ENCODE measurements at regions not wholly inside any gene's neighbourhood (a gene's known extent, or its start where the extent isn't known, plus 50 kb on each side); places are given as distances from the start of the nearest gene placed in this dataset.
A peak's percentile ranks its signal among the peaks of the same experiment; 100 is the strongest.

DNA sequence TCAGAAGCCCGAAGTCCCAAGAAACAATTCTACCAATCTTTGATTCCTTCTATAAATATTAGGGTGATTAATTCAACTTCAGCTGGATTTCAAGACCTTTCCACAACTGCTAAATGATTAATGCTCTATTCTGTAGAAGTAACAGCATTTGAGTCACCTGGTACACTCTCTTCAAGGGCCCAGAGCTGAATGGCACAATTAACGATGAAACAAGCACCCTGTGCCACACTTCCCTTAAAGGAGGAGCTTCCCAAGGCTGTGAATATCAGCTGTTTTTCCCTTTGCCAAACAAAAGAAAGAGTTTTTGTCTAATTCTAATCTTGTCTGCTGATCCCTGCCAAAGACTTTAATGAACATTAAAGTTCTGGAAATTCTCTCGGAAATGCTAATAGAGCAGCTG lies 56.0 kb downstream of the BOD1L2 start:
- DNase-seq: no peak

DNA sequence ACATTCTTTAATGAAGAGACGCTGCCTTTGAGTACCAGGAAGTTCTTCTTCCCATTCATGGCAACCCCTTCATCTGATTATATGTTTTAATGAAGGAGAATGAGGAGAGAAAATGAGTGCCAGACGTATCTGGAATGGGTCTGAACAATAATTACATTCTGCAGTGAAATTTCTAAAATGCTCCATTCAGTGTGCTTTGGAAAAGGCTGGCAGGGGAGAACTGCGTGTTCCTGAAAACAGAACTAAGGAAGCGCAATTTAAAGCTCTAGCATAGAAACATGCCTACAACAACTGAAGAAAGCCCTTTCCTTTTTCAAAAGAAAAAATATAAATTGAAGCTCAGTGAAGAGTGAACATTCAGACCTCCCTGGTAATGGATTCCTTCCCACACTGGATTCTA lies 58.8 kb downstream of the BOD1L2 start:
- DNase-seq: no peak

DNA sequence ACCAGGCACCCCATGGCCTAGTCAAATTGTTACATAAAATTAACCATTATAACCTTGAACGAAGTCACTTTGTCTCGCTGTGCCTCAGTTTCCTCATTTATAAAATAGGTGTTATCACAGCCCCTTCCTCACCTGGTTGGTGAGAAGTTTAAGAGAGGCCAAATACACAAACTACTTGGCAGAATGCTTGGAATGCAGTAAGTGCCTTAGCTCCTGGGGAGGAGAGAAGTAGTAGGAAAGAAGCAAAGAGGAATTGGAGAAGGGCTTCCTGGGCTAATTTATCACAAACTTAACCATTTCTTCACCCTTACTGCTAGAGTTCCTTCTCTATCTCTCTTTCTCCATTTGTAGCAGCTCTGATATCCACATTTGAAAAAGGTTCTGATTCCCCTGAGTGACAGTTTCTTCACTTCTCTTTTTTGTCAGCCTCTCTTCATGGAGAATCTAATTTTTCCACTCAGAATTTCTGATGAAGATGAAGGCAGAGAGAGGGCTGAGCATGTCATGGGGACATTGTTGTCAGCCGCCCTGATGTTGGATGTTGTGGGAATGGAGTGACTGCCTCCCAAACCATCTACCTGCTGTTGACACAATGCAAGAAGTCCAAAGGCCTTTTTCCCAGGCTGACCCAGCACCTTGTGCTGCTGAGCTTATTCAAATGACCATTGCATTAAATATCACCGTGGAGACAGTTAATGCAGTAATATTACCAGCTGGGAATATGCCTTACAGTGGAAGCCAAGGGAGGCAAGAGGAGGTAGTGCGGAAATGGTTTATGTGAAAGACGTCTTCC lies 60.4 kb downstream of the BOD1L2 start:
- DNase-seq: no peak

DNA sequence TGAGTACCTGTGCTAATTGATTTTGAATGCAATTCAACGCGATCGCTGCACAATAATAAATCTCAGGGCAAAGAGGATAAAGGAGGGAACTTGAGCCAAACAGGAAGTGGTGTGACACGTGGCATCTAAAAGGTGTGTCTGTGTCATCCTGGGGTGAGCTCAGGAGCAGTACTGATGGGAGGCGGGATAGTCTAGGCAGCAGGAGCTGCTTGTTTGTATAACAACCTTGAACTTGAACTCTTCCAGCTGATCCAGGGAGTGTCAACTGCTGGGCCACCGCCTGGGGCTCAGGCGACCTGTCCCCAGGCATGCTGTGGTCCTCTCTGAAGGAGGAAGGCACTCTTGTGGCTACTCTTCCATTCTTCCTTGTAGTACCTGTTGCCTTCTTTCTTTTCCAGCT lies 61.2 kb downstream of the BOD1L2 start:
- no peak for DNase-seq

DNA sequence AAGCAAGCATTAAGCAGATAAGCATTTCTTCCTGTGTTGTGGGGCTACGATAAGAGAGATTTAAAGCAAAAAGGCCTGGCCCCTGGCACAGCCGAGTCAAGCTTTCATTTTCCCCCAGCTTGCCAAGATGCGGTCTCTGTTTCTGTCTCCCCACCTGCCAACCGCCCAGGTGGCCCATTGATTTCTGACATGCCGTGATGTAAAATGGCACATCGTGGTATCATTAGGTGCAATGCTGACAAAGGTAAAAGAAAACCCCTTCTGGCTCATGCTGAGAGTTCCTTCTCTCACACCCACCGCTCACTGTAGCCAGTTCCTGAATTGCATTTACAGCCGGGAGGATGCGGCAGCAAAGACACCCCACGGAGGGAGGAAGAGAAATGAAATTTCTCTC lies 62.8 kb downstream of the BOD1L2 start:
- DNase-seq: no peak

DNA sequence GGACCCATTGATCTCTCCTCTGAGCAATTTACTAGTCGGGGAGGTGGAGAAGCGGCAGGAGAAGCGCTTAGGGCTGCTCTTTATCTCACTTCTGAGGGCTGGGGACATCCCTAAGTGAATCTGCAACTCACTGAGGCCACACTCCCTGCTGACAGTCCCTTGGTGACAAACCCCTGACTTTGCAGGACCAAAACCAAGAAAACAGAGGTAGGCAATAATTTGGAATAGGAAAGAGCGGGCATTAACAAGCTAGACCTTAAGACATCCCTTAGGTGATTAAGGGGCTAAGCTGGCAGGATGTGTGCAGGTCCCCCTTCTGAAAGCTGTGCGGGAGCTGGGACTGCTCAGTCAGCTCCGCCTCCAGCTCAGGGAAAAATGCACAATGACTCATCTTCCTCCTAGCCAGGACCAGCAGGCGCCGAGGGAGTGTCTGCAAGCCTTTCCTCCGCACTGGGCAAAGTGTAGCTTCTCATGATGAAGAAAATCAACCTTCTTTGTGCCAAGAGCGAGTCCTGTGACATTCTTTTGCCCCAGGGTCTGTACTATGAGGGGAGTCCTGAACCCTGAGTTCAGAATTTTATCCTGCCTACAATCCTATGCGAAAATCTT lies 63.3 kb downstream of the BOD1L2 start:
- DNase-seq: peak; percentile 10

DNA sequence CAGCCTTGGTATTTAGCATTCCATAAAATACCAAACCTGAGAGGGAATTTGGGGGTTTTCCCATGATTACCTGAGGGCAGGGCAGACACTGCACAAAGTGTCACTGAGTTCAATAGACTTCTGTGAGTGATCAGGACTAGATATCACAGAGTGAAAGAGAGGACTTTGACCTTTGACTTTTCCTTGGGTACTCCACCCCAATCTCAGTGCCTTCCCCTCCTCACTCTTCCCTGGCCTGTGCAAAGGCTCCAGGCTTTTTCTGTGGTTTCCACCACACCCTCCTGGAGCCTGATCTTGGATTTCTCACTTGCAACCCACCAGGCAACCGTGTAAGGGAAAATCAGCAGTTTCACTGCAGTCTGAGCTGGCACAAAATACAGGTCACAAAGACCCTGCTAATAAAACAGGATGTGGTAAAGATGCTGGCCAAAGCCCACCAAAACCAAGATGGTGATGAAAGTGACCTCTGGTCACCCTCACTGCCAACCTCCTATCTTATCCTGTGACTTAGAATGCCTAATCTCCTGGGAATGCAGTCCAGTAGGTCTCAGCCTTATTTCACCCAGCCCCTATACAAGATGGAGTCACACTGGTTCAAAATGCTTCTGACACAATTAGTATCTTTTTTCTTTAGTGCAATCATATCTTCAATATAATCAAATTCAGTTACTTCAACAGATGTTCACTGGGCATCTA lies 64.0 kb downstream of the BOD1L2 start:
- DNase-seq: no peak

DNA sequence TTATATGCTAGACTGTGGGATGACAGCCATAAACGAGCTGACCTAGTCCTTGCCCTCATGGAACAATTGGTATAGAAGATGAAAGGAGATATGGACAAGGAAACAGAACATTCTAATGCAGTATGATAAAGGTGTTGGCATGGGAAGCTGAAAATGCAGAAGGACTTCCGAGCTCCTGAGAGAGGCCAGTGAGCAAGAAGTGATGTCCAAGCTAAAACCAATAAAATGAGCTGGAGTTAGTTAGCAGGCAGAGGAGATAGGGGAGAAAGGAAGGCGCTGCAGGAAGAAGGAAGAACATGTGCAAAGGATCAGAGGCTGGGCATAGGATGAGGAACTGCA lies 64.5 kb downstream of the BOD1L2 start:
- no peak for DNase-seq

DNA sequence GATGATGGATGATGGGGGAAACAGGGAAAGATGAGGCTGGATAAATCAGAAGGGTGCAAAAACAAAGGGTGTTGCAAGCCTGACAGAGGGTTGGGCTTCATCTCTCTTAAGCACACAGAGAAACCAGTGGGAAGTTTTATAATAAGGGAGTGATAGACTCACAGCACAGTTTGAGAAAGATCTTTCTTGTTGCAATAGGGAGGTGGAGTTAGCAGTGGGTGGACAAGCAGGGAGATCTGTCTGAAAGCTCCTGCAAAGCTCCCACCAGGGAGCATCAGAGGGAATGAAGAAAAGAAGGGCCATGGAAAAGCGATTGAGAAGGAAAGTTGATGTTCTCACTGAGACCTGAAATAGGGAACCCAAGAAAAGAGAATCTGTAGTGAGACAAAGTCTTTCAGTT lies 64.9 kb downstream of the BOD1L2 start:
- DNase-seq: no peak

DNA sequence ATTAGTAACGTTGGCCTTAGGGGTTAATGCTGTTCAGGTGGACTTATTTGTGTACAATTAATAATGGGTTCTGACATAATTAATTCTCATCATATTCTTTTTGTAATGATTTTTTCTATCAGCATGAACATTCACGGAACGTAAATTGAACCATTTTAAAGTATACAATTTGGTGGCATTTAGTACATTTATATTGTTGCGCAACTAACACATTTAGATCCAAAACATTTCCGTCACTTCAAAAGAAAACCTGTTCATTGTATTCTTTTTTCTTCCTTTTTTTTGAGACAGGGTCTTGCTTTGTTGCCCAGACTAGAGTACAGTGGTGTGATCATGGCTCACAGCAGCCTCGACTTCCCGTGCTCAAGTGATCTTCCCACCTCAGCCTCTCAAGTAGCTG lies 65.8 kb downstream of the BOD1L2 start:
- DNase-seq: no peak

DNA sequence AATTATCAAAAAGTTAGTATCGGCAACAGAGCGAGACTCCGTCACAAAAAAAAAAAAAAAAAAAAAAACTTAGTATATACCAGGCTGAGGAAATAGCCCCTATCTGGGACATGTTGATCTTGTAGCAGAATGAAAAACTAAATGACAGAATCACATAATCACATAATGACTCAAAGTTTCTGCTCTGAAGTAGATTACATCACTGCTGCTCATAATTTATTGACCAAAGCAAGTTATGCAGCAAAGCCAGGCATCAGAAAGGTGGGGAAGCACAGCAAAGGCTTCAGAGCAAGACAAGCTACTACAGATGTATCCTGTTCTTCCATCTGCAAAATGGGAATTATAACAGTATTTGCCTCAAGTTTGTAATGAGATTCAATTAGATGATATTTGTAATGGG lies 68.1 kb downstream of the BOD1L2 start:
- no peak for DNase-seq

DNA sequence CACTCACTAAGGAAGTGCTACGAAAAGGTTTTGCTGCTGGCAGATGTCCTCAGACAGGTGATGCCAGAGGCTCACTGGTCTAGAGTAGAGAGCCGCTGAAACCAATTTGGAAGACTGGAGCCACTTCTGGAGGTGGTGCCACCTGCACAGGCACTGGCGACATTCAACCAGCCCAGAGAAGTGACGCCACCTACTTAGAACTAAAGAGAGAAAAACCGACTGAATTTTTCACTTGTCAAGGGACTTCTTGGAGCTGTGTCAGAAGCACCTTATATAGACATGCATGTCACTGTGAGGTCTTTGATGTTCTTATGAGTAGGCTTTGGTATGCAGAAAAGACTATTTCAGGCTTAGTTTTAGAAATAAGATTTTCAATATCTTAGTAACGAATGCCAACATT lies 71.4 kb downstream of the BOD1L2 start:
- no peak for DNase-seq

DNA sequence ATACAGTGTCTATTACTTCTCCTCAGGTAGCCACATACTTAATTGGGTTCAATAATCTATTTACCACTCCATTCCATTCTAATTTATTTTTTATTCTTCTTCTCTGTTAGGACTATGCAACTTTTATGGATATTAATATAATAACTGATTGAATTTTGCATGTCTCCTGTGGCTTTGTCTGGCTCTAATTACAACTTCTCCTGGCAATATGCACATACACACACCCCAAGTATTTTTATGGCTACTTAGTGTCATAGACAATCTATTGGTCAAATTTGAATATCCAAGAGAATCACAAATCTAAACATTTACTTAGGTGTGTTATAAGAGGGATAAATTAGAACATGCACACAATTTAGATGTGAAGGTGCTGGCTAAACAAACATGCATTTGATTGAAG lies 73.1 kb downstream of the BOD1L2 start:
- no peak for DNase-seq

DNA sequence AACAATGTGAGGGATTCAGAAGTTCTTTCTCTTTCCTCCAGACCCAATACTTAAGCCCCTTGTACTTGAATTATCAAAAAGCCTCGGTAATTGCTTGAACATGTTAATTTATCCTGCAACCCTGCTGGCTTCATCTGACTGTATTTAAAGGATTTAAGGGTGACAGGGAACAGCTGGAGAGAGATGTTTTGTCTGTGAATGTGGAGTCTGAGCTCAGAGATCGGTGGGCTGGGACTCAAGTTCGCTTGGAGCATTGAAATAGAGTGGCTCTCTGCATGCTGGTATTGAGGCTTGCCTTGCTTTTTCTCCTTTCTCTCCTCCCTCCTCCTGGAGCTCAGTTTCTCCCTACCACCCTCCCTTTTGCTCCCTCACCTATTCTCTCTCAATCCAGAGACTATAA lies 73.6 kb downstream of the BOD1L2 start:
- no peak for DNase-seq

DNA sequence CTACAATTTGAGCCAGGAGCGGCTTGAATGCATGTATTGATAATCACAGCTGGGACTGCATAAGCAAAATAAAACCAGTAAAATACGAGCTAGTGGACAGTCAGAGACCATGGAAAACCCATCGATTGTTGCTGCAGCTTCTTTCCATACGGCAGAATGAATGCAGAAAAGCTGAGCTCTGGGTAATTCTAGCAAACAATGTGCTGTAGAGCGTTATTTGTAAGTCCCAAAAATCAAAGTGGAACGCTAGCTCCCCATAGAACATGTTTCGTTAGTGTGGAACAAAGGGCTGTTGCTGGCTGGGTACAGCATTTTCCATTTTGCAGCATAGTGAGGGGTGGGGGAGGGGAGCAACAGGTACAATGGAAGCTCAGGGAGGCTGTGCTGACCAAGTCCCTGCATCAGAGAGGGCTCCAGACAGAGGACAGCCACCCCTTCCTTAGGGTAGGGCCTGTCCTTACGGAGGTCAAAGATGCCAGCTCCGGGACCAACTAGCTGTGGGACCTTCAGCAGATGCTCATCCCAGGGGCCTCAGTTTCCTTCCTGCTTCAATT lies 74.1 kb downstream of the BOD1L2 start:
- no peak for DNase-seq

DNA sequence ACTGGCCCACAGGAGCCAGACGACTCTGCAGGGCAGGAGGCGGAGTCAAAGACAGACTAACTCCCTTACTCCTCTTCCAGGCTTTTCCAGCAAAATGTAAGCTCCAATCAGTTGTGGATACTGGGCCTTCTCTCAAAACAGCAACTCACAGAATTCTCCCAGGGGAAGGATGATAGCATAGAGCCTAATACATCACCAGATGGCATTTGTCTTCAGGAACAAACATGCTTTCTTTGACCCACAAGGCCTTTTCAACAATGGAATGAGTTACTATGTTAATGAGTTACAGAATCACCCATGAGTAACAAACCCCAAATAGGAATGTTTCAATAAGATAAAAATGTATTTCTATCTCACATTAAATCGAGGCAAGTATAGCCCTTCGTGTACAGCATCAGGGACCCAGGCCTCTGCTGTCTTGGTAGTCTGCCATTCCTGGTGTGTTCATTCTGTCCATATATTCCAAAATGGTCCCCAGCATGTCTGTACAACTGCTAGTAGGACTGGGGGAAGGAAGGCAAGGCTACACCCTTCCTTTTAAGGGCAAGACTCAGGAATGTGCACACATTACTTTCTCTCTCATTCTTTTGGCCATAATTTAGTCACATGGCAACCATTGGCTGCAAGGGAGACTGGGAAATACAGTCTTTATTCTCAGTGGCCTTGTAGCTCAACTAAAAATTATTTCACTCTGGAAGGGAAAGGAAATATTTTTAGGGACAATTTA lies 76.4 kb downstream of the BOD1L2 start:
- DNase-seq: no peak

DNA sequence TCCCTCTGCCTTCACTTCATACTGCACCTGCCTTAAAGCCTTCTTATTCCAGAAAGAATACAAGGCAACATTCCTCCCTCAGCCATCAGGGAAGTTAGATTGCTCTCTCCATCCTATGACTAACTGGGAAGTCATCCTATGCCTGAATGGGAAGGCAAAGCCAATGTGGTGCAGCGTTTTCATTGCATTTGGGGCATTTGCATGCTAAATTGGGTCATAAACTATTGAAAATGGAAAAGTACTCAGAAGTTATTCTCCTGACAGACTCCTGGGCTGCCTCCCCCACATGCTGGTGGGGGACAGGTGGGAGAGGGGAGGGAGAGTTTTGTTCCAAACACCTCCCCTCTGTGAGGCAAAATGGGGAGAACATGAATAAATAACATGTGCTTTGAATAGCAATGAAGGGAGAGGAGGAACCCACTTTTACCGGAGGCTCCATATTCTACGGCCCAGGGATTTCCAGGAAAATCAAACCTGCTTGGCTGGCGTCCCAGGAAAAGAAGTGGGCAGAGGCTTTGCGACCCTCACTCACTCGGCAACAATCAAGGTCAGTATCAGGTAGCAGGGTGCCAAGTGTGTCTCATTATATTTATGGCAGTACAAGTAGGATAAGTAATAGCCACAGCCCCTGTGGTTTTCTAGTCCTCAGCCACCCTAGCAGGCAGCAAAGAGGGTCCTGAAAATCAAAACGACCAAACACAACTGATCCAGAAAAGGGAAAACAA lies 84.1 kb downstream of the BOD1L2 start:
- DNase-seq: no peak

DNA sequence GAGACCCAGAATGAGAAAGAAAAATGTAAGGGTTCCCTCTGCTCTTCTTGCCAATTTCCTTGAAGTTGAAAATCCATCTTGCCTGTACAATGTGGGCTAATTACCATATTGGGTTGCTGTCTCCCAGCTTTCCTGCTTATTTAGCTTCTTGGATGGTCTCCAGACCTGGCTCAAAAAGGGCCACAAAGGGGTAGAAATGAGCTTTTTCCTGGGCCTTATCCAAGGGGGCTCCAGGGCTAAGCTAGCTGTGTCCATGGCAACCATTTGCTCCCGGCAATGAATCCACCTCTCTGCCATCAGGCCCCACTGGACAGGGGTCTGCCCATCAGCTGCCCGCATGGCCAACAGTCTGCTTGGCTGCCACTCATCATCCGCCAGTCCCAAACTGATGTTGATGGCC lies 85.0 kb downstream of the BOD1L2 start:
- DNase-seq: no peak

DNA sequence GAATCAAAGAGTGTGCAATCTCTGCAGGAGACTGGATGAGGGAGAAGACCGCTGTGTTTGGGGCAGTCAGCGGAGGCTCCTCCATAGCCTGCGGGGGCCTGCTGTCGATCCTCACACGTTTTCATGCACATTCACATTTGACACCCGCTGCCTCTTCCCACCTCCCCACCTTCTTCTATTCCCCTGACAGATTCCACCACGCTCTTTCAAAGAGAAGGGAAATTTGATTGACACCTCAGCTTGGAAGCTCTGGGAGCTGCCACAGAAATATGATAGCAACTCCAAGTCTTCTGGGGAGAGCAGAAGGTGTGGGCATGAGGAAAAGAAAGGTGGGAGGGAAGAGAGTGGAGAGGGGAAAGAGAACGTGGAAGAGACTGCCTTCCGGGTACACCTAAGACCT lies 87.5 kb downstream of the BOD1L2 start:
- no peak for DNase-seq

DNA sequence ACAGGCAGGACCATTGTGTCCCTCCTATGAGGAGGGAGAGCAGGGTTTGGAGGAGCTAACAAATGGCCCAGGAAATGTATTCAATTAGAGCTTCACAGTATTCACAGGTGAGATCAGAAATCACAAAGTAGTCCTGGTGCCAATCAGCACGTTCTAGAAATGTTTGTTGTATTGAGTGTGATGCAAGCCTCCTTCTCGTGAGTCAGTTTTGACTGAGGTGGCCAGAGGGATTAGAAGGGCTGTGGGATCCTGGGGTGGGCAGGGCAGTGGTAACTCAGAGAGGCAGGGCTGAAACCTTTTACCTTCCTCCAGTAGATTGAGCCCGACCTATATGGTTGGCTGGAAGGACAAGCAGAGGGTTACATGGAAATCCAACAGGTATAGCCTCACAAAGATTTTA lies 95.0 kb downstream of the BOD1L2 start:
- no peak for DNase-seq

DNA sequence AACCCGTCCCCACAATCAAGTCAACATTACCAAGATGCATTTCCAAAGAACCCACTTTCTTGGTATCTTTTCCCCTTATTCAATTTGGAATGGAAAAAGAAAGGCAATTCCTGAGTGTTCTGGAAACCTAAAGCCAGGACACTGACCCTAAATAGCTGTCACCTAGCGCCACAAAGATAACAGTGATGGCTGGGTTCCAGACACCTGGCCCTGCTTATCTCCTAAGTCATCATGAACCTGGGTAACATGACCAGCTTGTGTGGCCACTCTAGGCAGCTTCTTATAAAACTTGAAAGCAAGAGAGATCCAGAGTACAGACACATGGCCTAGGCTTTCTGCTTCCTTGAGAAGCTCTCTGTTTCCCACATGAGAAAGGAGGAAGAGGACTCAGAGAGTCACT lies 95.4 kb downstream of the BOD1L2 start:
- no peak for DNase-seq

DNA sequence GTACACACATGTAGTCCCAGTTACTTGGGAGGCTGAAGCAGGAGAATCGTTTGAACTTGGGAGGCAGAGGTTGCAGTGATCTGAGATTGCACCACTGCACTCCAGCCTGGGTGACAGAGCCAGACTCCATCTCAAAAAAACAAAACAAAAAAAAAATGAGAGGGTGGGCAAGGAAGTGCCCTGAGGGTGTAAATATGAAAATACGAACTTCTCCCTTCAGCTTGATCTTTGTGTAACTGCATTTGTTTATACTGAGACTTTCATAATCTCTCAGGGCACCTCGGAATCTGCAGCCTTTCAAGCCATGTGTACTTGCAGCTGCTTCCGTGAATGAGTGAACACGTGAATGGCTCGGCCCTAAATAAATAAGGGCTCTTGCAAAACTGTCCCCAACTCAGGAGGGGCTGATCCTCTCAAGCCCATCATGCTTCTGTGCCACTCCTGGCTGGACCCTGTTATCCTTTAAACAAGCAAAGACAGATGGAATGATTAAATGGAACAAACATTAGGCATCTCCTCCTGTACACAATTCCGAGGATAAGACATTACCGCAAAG lies 96.8 kb downstream of the BOD1L2 start:
- no peak for DNase-seq

DNA sequence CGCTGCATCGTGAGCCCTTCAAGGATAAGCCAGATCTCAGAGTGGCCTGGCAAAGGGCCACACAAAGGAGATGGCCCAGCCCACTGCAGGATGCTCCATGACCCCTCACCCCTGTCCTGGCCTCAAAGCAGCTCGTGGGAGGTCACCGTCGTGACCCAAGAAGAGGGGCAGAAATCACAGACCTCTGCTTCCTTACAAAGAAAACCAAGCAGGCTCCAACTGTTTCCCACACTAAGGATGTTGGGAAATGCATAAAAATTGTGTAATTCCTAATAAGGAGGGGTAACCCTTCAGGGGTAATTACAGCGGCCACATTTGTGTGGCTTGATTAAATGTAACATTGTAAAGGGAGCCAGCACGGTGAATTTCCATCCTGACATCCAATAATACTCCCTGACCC lies 102.3 kb downstream of the BOD1L2 start:
- DNase-seq: no peak
